ENCODE measurements at regions not wholly inside any gene's neighbourhood (a gene's known extent, or its start where the extent isn't known, plus 50 kb on each side); places are given as distances from the start of the nearest gene placed in this dataset.

DNA sequence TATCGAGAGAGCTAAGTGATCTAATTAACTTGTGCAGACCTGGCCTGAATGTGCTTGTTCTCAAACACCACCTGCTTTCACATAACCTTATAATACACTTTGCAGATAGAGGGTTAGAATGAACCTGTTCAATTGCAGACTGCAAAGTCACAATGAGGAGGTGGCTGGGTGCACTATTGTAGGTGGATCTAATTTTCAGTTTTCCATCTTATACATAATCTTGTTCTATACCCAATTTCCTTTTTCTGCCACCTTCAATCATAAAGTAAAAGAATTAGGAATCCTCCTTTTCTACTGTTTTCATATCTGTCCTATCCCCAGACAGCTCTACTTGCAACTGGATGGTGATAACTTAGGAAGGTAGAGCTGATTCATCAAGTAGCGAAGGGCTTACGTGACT, 68.8 kb upstream of the APC start:
- DNase-seq, result no peak

DNA sequence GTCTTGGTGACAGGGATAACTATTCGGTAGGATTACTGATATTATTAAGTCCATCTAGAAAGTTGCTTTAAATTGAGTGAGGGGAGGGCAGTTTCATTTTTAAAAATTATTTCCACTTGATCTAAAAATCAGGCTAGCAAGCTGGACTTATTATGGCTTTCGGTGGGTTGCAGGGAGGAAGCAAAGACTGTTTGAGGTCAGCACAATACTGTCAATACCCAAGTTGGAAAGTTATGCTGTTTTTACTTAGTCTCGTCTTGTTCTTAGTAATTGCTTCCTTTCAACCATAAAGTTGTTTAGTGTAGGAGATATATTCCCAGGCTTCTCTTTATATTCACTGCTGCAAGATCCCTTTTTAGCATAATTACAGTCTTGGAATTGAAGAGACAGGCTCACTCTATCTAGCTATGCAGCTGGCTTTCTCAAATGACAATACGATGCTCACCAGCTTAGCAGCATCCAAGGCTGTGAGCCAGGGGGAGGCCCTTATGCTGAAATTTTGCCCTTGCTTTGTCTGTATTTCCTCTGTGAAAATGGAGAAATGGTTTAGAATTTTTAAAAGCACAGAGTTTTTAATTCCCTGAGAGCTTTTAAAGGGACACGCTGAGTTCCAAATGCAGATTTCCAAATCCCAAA, 68.2 kb upstream of the APC start:
- no peak for DNase-seq

DNA sequence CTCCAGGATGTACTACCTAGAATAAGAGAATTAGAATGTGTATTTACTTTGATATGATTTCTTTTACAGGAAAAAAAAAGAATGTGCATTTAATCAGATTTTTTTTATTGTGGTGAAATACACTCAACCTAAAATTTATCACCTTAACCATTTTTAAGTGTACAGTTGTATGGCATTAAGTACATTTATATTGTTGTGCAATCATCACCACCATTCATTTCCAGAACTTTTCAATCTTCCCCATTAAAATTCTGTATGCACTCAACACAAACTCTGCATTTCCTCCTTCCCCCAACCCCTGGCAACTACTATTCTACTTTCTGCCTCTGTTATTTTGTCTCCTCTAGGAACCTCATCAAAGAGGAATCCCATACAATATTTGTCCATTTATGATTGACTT, 66.0 kb upstream of the APC start:
- no peak for DNase-seq

DNA sequence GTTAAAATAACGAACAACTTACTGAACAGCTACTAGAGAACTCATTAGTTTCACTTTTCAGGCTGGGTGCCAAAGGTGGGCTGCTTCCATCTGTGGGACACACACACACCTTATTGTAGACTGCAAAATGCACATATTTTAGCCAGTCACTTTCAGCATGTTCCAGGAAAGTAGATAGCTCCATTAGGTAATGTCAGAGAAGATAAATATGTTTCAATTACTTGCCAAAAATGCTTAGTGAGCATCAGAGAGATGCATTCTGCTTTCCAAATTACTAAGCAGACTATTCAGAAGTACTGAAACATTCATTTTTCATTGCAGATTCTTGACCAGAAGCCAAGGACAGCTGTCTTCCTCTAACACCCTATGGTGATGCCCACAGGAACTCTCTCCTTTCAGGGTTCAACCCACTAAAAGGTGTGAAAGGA, 56.2 kb upstream of the APC start:
- no peak for DNase-seq

DNA sequence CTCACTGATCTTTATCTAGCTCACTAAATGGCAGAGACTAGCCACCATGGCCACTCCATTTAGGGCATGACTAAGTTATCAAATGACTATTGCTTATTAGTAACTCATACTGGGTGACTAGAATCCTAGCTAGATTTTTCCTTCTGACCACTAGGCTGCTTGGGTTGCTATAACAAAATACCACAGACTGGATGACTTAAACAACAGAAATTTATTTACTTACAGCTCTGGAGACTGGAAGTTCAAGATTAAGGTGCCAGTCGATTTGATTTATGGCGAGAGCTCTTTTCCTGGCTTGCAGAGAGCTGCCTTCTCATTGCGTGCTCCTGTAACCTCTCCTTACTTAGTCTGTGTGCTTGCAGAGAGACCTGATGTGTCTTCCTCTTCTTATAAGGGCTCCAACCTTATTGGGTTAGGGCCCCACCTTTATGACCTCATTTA, 55.0 kb upstream of the APC start:
- peak; percentile 10 for DNase-seq

DNA sequence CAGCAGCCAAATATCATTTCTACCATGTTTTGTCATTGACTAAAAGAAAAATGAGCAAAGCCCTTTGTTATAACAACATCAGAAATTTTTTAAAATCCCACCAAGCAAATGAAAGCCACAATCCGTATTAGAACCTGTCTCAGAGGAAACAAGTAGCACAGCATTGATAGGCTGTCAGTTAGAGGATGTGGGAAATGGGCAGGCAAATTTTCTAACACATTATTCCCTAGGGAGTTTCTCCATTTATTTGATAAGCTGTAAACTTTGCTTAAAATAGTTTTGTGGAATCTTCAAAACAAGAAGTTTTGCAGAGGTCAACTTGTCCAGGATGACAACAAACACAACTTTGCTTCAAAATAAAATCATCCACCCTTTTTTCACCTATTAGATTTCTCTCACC, 53.6 kb upstream of the APC start:
- DNase-seq, result no peak

DNA sequence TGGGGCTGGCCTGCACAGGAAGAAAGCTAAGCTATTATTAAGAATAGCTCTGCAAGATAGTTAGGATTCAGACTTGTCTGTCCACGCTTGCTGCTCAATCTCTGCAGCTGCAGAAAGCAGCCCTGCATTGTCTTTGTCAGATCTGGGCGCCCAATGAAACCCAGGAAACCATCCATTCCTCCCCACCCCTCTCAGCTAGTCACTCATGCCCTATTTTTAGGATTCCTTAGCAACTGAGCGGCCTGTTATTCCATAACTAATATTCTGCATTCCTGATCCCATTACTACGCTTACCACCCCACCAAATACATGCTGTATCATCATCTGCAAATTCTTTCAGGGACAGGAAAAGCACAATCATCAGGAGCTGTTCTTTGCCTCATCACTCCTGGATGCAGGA, 52.9 kb upstream of the APC start:
- no peak for DNase-seq

DNA sequence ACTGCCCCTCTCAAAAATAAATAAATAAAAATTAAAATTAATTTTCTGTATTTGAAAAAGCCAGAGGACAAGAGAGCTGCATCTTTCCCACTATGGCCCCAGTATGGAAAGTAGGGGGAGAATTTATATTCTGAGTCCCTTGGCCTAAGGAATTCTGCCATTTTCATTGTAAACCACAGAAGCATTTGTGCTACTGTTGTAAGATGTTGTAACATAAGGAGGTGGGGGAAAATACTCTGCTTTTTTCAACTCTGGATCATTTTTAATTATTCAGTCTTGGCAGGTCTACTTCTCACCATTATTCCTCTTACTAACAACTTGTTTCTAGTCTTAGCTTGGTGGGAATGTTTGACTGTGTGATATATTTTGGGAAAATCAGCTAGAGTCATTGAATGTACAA, 52.3 kb upstream of the APC start:
- DNase-seq, result no peak

DNA sequence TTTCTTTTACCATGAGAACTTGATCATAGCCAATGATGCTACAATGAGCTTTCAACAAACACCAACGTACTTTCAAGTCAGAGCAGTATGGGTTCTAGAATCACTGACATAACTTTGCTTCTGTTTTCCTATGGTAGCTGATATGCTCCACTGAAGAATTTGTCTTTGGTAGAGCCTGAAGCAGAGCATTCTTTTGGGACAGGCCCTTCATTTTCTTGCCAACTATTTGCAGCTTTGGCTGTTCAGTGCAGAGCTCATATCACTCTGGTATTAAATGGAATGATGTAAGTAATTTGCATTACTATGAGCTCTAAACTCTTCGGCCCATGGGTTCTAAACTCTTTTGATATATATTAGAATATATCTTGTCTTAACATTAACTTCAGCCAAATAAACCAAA, 51.8 kb upstream of the APC start:
- no peak for DNase-seq

DNA sequence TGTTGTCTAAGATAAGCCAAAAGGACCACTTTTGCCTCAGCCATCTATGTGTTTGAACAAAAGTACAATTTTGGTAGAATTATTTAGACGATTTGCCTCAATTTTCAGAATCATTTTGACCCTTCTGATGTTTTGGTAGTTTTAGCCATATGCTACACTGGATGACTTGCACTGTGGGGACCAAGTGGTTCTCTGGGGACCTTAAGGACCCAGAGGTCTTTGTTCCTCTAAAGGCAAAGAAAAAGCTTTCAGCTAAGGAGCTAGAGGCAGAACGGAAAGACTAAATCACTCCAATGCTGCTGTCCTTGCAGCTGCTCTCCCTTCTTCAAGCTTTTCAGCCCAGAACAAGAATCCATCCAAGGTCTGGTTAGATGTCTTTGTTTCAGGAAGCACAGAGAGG, 51.0 kb upstream of the APC start:
- DNase-seq, result no peak

DNA sequence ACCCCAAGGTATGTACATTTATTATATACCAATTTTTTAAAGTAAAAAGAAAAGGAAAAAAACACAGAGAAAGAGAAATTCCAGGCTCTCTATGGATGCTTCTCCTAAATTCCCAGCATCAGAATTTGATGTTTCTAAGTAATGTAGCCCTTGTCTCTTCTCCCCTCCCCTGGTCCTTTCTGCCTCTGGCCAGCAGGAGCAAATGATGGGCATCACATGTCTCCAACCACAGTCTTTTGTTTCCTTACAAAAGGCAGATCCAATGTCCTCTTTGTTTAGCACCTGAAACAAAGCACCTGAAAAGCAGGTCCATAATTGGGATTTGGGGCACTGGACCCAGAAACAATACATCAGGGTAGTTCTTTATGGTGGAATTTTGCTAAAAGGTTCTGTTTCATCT, 50.4 kb upstream of the APC start:
- no peak for DNase-seq

Measured in OCI-M1 (cell line).